Cardiac fibroblast (primary cell): ENCODE measurements at regions not wholly inside any gene's neighbourhood (a gene's known extent, or its start where the extent isn't known, plus 50 kb on each side); places are given as distances from the start of the nearest gene placed in this dataset.
A peak's percentile ranks its signal among the peaks of the same experiment; 100 is the strongest.

Experiments used
- DNase-seq, 2 donors: peaks; one replicate each; pipeline versions ENCODE4 v3.0.0 to v3.0.0-alpha.2; 2010; ENCODE audit warnings: low read depth in 2 of 2
- H3K4me3 ChIP-seq, 2 donors: replicated peaks in 1 of 2; 1 replicate in 1 of 2; 2 replicates in 1 of 2; pipeline ENCODE4 v1.5.1; 2011; ENCODE audit warnings: low read depth in 2 of 2, low read length in 2 of 2, mild to moderate bottlenecking in 2 of 2, moderate library complexity in 1 of 2
- CTCF ChIP-seq: IDR thresholded peaks from one replicate; pipeline ENCODE4 v1.5.1; 2011; ENCODE audit warnings: low read depth, mild to moderate bottlenecking, low read length, inconsistent platforms

DNA sequence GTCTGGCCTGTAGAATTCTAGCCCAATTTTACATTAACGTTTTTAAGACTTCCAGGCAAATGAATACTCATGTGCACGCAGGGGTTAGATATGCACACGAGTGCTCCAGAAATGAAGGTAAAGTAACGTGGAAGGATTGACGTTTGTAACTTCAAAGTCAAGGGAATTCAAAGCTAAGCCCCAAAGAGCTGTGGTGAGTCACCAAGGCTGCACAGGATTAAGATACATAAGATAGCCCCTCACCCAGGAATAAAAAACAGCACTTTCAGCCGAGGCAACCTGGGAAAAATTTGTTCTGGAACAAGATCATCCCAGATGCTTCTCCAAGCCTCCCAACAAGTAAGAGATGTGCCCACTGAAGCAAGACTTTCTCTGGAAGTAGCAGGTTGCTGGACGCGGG is 259.6 kb upstream of the PLXNA2 start:
- TF ChIP-seq CTCF = no peak
- DNase-seq = no peak
- H3K4me3 ChIP-seq = no peak overlapping the region

DNA sequence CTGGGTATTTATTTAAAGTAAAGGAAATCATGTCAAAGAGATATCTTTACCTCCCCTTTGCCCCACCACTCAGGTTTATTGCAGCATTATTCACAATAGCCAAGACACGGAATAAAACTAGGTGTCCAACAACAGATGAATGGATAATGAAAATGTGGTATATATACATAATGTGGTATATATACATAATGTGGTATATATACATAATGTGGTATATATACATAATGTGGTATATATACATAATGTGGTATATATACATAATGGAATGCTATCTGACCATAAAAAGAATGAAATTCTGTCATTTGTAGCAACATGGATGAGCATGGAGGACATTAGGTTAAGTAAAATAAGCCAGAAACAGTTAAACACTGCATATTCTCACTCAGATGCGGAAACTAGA is 262.6 kb upstream of the PLXNA2 start:
- no peak overlapping the region for H3K4me3 ChIP-seq
- TF ChIP-seq CTCF = no peak
- DNase-seq = no peak

GRCh38 chr1:208509072-208509471 is 264.9 kb upstream of the PLXNA2 start:
- H3K4me3 ChIP-seq = no peak overlapping the region
- no peak for TF ChIP-seq CTCF

DNA sequence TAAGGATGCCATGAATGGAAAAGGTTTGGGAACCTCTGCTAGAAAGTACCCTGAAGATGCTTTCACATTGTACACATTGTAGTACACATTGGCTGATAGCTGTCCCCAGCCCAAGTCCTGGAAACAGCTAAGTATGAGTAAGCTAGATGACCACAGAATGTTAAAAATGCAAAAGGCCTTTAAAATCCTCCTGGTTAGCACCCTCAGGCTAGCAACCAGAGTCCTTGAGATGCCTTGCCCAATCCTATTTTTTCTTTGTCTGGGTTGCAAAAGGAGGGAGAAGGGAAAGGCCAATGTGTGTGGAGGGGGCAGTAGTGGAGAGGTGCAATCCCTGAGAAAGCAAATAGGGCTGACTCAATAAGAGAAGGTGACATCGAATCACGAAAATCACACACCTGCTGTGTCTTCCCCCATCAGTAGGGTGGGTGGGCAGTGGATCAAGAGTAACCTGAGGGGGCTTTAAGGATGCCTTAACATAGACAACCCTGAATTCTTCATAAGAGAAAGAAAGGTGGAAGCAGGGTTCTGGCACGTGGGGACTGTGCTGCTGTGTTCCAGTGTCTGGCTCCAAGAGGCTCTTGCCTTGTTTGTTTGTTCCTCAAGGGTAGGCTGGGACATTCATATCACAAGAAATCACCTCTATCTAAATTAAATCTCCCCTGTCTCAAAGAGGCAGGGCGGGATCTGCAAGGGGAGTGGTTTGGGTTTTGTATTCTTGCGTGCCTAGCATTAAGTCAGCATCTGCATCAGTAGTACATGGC is 266.2 kb upstream of the PLXNA2 start:
- DNase-seq = peak in 1 of 2 donors; percentile 1
- H3K4me3 ChIP-seq = no peak overlapping the region
- no peak for TF ChIP-seq CTCF

More at GRCh38 chr1:208509072-208509471, 264.9 kb upstream of the PLXNA2 start:
- no peak for DNase-seq

DNA sequence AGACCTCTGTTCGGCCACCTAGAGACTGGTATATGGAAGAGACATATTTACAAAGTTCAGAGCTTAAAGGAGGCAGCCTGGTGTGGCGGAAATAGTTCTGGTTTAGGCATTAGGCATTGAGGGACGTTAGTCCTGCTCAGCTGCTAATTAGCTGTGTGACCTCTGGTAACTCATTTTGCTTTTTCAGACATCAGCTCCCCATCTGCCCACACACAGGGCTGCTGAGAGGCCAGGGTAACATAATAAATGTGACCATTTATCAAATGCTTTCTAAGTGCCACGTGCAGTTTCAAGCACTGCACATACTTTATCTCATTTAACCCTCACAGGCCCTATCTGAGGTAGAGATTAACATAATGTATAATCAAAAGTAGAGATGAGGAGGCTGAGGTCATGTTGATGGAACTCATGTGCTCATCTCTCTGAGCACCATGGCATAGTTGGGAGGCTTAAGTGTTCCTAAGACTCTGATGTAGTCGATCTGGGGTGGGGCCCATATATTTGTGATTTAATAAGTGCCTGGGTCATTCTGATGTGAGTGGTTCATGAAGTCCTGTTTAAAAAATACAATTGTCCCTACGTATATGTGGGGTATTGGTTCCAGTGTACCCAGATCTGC is 267.2 kb upstream of the PLXNA2 start:
- no peak for DNase-seq
- no peak for TF ChIP-seq CTCF
- no peak overlapping the region for H3K4me3 ChIP-seq

DNA sequence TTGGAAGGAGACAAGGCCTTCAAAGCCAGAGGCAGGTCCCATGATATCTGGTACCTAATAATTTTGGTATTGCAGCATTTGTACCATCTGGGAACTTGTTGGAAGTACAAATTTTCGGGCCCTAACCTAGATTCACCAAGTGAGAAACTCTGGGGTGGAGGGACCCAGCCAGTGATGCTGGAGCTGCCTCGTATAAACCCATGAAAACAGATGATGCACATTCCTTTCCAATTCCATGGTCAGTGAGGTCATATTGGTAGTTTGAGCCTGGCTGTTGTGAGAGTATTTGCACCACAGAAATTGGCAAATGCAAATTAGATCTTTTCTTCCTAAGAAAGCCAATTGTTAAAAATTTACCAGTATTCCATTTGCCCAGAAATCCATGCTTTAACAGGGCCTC is 269.6 kb upstream of the PLXNA2 start:
- H3K4me3 ChIP-seq = no peak overlapping the region
- no peak for DNase-seq
- no peak for TF ChIP-seq CTCF
